Fibroblast of pulmonary artery (primary cell): ENCODE measurements at regions not wholly inside any gene's neighbourhood (a gene's known extent, or its start where the extent isn't known, plus 50 kb on each side); places are given as distances from the start of the nearest gene placed in this dataset.

Experiments used
- DNase-seq: peaks from one replicate; pipeline ENCODE4 v3.0.0-alpha.2; 2010; ENCODE audit warnings: low read depth
- H3K4me3 ChIP-seq: replicated peaks from 2 replicates; pipeline ENCODE4 v1.5.1; 2011; ENCODE audit warnings: low read depth, mild to moderate bottlenecking, control low read depth, low read length, moderate library complexity
- TF ChIP-seq, protein P1 (sequence below): IDR thresholded peaks from 2 replicates; pipeline ENCODE4 v1.5.1; 2011; ENCODE audit warnings: mild to moderate bottlenecking, control low read depth, low read length, inconsistent platforms; ENCODE audit errors: missing control alignments

DNA sequence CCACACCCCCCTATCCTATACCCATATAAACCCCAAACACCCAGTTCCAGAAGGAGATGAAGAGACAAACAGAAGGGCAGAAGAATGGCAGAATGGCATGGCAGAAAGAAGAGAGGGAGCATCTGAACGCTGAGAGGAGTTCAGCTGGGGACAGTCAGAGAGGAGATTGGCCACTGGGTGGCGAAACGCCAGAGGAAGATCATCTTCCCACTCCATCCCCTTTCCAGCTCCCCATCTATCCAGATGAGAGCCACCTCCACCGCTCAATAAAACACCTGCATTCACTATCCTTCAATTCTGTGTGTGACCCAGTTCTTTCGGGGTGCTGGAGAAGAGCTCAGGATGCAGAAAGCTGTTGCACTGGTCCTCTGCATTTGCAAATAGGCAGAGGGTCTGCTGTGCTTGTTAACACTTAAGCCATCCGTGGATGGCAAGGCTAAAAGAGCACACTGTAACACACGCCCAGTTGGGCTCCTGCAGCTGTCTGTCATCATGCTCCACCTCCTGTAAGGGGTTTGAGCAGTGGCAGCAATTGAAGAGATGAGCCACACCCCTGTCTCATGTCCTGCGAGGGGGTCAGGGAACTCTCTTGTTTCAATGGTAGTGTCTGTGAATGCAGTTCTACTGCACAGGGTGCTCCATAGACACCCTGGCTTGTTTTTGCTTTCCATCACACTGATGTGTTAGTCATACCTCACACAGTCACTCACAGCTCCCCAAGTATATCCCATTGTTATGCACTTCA lies 1034.8 kb upstream of the RBFOX1 start:
- no peak overlapping the region for H3K4me3 ChIP-seq
- TF ChIP-seq, protein P1, sequence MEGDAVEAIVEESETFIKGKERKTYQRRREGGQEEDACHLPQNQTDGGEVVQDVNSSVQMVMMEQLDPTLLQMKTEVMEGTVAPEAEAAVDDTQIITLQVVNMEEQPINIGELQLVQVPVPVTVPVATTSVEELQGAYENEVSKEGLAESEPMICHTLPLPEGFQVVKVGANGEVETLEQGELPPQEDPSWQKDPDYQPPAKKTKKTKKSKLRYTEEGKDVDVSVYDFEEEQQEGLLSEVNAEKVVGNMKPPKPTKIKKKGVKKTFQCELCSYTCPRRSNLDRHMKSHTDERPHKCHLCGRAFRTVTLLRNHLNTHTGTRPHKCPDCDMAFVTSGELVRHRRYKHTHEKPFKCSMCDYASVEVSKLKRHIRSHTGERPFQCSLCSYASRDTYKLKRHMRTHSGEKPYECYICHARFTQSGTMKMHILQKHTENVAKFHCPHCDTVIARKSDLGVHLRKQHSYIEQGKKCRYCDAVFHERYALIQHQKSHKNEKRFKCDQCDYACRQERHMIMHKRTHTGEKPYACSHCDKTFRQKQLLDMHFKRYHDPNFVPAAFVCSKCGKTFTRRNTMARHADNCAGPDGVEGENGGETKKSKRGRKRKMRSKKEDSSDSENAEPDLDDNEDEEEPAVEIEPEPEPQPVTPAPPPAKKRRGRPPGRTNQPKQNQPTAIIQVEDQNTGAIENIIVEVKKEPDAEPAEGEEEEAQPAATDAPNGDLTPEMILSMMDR = no peak
- no peak for DNase-seq

DNA sequence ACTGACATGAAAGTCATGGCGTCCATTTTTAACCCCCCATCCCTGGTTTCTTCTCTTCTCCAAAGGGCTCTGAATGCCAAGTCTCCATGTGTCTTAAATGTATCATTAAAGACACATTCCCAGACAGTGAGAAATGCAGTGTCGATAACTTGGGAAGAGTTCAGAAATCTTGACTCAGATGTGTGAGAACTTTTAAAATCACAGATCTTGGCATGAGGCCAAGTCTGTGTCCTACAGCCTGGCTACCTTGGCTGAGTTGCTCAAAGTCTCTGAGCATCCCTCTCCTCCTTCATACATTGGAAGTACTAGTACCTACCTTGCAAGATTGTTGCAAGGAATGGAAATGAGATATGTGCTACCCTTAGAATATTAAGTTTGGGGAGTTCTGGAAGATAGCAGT lies 1046.5 kb upstream of the RBFOX1 start:
- TF ChIP-seq, protein P1 = no peak
- DNase-seq = no peak
- no peak overlapping the region for H3K4me3 ChIP-seq

DNA sequence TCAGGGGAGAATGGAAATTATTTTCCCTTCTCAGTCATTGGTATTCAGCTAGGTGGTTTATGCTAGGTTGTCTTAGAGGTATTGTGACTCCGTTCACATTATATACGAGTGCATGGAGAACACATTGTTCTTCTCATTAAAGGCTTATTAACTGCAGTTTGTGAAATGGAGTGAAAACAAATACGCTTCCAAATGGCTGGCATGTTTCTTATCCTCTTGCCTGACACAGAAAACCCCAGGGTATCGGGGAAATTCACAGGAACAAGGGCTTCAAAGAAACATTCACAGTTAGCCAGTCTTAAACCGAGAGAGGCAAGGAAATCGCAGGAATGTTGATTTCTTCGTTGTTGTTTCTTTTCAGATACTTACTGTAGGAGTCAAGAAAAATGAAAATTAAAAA lies 1047.9 kb upstream of the RBFOX1 start:
- no peak for DNase-seq
- no peak overlapping the region for H3K4me3 ChIP-seq
- TF ChIP-seq, protein P1 = no peak

DNA sequence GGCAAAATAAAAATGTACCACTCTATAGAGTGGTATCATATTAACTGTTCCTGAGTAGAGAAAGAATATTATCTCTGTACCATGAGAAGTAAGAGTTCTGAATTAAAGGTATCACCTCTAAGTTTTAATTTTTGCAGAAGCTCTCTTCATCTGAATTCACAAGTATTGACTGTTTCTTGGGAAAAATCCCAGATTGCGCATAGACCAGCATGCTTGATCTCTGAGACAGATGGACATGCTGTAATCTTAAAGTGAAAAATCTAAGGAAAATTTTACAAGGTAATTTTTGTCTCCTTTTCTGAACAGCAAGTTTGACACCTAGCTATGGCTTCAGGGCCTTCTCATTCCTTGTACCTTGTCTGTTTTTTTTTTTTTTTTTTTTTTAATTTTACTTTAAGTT lies 1050.7 kb upstream of the RBFOX1 start:
- DNase-seq = no peak
- TF ChIP-seq, protein P1 = no peak
- no peak overlapping the region for H3K4me3 ChIP-seq

DNA sequence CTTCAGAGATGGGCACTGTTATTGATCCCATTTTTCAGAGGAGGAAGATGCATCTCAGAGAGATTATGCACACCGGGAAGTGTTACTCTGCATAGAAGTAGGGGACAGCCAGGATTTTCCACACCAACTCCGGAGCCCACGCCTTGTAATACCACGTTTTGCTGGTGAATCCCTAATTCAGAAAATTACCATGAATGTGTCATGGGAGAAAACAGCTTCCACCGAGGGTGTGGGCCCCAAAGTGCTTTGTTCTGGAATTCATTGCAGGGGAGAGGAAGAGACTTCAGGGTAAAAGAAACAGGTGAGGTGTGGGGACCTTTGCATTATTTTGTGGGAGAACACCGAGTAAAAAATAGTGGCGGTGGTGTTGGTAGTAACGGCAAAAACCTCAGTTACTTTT lies 1051.4 kb upstream of the RBFOX1 start:
- H3K4me3 ChIP-seq = no peak overlapping the region
- DNase-seq = no peak
- TF ChIP-seq, protein P1 = no peak

DNA sequence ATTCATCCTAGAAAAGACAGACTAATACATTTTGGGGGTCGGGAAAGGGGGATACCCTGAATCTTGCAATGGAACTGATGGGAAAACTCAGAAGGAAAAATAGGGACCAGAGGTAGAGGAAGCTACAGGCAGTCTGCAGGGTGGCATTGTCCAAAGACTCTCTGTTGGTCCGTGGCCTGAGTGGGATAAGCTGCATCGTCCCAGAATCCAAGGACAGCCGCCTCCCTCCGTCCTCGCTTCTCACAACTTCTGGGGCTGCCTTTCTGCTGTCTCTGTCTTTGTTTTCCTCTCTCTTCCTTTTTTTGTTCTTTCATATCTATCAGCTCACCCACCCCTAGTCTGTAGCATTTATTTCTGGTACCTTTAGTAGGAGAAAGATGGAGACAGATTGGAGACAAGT lies 1052.6 kb upstream of the RBFOX1 start:
- no peak for DNase-seq
- H3K4me3 ChIP-seq = no peak overlapping the region
- TF ChIP-seq, protein P1 = no peak

DNA sequence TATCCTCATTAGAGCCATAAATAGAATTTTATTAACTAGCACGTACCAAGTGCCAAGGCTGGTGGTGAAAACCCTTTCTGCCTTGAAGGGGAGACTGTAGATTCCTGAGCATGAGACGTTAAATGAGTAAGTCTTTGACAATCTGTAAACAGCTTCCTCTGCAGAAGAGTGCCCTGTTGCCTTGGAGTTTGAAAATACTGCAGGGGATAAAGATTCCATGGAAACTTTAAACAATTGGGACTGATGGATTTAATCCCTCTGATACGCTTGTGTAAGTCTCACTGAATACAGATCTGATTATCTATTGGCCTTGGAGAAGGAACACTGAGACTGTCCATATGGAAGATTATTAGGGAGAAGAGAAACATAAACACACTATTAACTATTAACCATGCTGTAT lies 1053.4 kb upstream of the RBFOX1 start:
- DNase-seq = no peak
- TF ChIP-seq, protein P1 = no peak
- no peak overlapping the region for H3K4me3 ChIP-seq
